HG03066 (cell line): ENCODE measurements at regions not wholly inside any gene's neighbourhood (a gene's known extent, or its start where the extent isn't known, plus 50 kb on each side); places are given as distances from the start of the nearest gene placed in this dataset.
"Not testable (repeated sequence)": the region's sequence is repeated elsewhere in the genome, so short reads cannot be mapped to it uniquely, and the experiment has no call there.

ENCODE experiments used
- ATAC-seq: cut with Tn5 transposase; IDR thresholded peaks from one replicate; pipeline ENCODE4 v1.9.1; 2021; ENCODE audit warnings: low read depth; ENCODE audit not compliant: unreplicated experiment

GRCh38 chr1:228937851-228938536 is 202.7 kb downstream of the RHOU start:
- ATAC-seq: no peak

GRCh38 chr1:228938537-228938901 is 203.2 kb downstream of the RHOU start:
- ATAC-seq: no peak

GRCh38 chr1:228939001-228939691 is 203.9 kb downstream of the RHOU start:
- ATAC-seq: no peak

GRCh38 chr1:228939881-228940392 is 204.7 kb downstream of the RHOU start:
- ATAC-seq: no peak

- ATAC-seq: no peak
Measured at GRCh38 chr1:228940526-228940925, 205.2 kb downstream of the RHOU start.

- ATAC-seq: no peak
Measured at GRCh38 chr1:228940926-228941325, 205.6 kb downstream of the RHOU start.

GRCh38 chr1:228941666-228942065 is 206.4 kb downstream of the RHOU start:
- no peak for ATAC-seq

- no peak for ATAC-seq
Measured at GRCh38 chr1:228943436-228943835, 208.2 kb downstream of the RHOU start.

- no peak for ATAC-seq
Measured at GRCh38 chr1:228944296-228944695, 209.0 kb downstream of the RHOU start.

GRCh38 chr1:228944935-228945371 is 209.7 kb downstream of the RHOU start:
- ATAC-seq: no peak

- ATAC-seq: no peak
Measured at GRCh38 chr1:228945885-228946284, 210.6 kb downstream of the RHOU start.

- ATAC-seq: not testable (repeated sequence)
Measured at GRCh38 chr1:228949617-228950016, 214.3 kb downstream of the RHOU start.

- no peak for ATAC-seq
Measured at GRCh38 chr1:228953207-228953606, 217.9 kb downstream of the RHOU start.

GRCh38 chr1:228953808-228954207 is 218.5 kb downstream of the RHOU start:
- not testable (repeated sequence) for ATAC-seq

GRCh38 chr1:228955691-228956090 is 220.4 kb downstream of the RHOU start:
- ATAC-seq: no peak

GRCh38 chr1:228956864-228957263 is 221.6 kb downstream of the RHOU start:
- ATAC-seq: no peak

GRCh38 chr1:228957535-228957934 is 222.3 kb downstream of the RHOU start:
- ATAC-seq: no peak

- no peak for ATAC-seq
Measured at GRCh38 chr1:228958121-228958520, 222.8 kb downstream of the RHOU start.

- ATAC-seq: no peak
Measured at GRCh38 chr1:228958741-228959140, 223.5 kb downstream of the RHOU start.

- ATAC-seq: no peak
Measured at GRCh38 chr1:228960705-228961104, 225.4 kb downstream of the RHOU start.

GRCh38 chr1:228961511-228961910 is 226.2 kb downstream of the RHOU start:
- ATAC-seq: no peak

GRCh38 chr1:228963795-228964177 is 228.5 kb downstream of the RHOU start:
- no peak for ATAC-seq
